ENCODE measurements at regions not wholly inside any gene's neighbourhood (a gene's known extent, or its start where the extent isn't known, plus 50 kb on each side); places are given as distances from the start of the nearest gene placed in this dataset.

- TF ChIP-seq ZNF687 (CRISPR knock-in tag; IDR thresholded peaks at IDR 0.05) (no peak), AKAP8 (CRISPR knock-in tag; IDR thresholded peaks at IDR 0.05) (no peak)
These were observed 69.4 kb upstream of the IGLL5 start (continued) for GRCh38 chr22:22818202-22818538.

GRCh38 chr22:22818861-22819855, 68.5 kb upstream of the IGLL5 start:
- Histone ChIP-seq H3K9me3 (ENCODE audit: low read length) (no peaks in the 10 kb centered on the region), H4K20me1 (ENCODE audit: insufficient read depth, low read length) (no peaks in the 10 kb centered on the region; the same call in 1 of the 2 replicates), H3K36me3 (replicated peaks in 1 of 2; ENCODE audit: control insufficient read depth in 1 of 2, insufficient read depth in 2 of 2, low read length in 2 of 2) (no peaks in the 10 kb centered on the region), H3K9ac (ENCODE audit: insufficient read depth, low read depth, low read length) (no peak overlapping the region), H3K4me2 (ENCODE audit: low read depth, low read length) (no peak overlapping the region), H3K4me3 (replicated peaks in 1 of 3; ENCODE audit: insufficient read depth in 1 of 3, low read depth in 2 of 3, low read length in 3 of 3) (no peak overlapping the region), H3K27me3 (ENCODE audit: control insufficient read depth in 1 of 2, insufficient read depth in 2 of 2, low read length in 2 of 2) (peaks cover 7 to 40% of the 10 kb centered on the region in 2 experiments; a peak in 3 of 5 replicates), H3K27ac (ENCODE audit: extremely low read length, insufficient read depth, low read length) (no peak overlapping the region), H3K4me1 (ENCODE audit: insufficient read depth, low read length) (no peaks in the 10 kb centered on the region), H3K79me2 (ENCODE audit: insufficient read depth, low read length) (no peaks in the 10 kb centered on the region), H2AFZ (ENCODE audit: low read length) (no peak overlapping the region)
- CTCF ChIA-PET (ENCODE audit: low intra/inter-chr PET ratio, low total read pairs), result no interaction called here
- FAIRE-seq (no peak), ATAC-seq (no peak), DNase-seq (ENCODE audit: low spot score) (no peak)
- in situ Hi-C loops (cut with HindIII; ENCODE audit: extremely low pct_ligation_motif_present, low pct_unique_long_range_greater_than_20kb) (no loop called here), intact Hi-C loops (cut with micrococcal nuclease; ENCODE audit: unreplicated experiment) (no loop called here)
- no TSS peak for BruUV-seq (replicated peaks)
- 10% methylated on average over 8 of the region's 12 CpGs for WGBS (ENCODE audit: low lambda C conversion rate)
- POLR2A ChIA-PET, result no interaction called here
- TF ChIP-seq NPAS2 (CRISPR knock-in tag; IDR thresholded peaks at IDR 0.05; ENCODE audit: borderline replicate concordance) (no peak), ZNF816 (CRISPR knock-in tag; IDR thresholded peaks at IDR 0.05; ENCODE audit: borderline replicate concordance) (no peak), ZBTB40 (IDR thresholded peaks at IDR 0.05) (no peak), ZBTB40 (CRISPR knock-in tag; IDR thresholded peaks at IDR 0.05) (no peak), CBX1 (IDR thresholded peaks at IDR 0.05; ENCODE audit: low read depth) (no peak), ZNF839 (CRISPR knock-in tag; IDR thresholded peaks at IDR 0.05; ENCODE audit: borderline replicate concordance) (no peak)

All from HepG2 (cell line).